HL-60 (cell line): ENCODE measurements at regions not wholly inside any gene's neighbourhood (a gene's known extent, or its start where the extent isn't known, plus 50 kb on each side); places are given as distances from the start of the nearest gene placed in this dataset.

Source experiments
- GABPA ChIP-seq: IDR thresholded peaks from 2 replicates; pipeline ENCODE4 v1.6.1; 2012; ENCODE audit warnings: low read depth
- POLR2AphosphoS5 ChIP-seq: IDR thresholded peaks from 2 replicates; pipeline ENCODE4 v1.6.1; 2012; ENCODE audit warnings: low read depth
- TF ChIP-seq, protein P1 (sequence below): IDR thresholded peaks from one replicate; pipeline ENCODE4 v1.5.1; 2011; ENCODE audit warnings: low read length, control low read depth, inconsistent platforms; ENCODE audit not compliant: insufficient read depth
- TF ChIP-seq, protein P2 (sequence below): IDR thresholded peaks from 2 replicates; pipeline ENCODE4 v1.6.1; 2012; ENCODE audit warnings: low read depth; ENCODE audit not compliant: insufficient replicate concordance

DNA sequence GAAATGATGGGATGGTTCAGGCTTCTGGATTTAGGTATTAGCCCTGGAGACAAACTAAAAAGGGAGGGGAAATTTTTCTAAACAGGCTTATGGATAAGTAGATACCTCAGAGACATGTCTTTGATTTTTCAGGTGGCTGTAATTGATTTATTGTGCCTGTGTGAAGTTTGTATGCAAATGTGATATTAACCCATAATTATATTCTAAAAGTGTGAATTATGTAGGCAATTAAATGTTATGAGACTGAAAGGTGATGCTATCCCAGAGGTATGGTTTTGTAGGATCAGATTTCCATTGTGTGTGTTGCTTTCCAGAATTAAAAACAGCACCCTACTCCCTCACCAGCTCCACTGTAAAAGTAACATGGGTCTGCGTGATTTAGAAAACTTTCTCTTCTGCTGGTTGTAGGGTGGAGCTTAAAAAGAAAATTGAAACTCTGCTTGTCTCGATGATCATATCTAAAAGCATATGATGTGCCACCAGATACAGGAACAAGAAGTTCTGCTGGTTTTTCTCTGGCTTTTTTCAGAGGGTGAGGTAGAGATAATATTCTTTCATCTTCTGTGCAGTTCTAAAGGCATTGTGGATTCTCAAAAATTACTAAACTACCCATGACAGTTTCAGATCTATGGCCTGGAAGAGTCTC, 71.8 kb upstream of the TAF11L2 start:
- TF ChIP-seq, protein P1, sequence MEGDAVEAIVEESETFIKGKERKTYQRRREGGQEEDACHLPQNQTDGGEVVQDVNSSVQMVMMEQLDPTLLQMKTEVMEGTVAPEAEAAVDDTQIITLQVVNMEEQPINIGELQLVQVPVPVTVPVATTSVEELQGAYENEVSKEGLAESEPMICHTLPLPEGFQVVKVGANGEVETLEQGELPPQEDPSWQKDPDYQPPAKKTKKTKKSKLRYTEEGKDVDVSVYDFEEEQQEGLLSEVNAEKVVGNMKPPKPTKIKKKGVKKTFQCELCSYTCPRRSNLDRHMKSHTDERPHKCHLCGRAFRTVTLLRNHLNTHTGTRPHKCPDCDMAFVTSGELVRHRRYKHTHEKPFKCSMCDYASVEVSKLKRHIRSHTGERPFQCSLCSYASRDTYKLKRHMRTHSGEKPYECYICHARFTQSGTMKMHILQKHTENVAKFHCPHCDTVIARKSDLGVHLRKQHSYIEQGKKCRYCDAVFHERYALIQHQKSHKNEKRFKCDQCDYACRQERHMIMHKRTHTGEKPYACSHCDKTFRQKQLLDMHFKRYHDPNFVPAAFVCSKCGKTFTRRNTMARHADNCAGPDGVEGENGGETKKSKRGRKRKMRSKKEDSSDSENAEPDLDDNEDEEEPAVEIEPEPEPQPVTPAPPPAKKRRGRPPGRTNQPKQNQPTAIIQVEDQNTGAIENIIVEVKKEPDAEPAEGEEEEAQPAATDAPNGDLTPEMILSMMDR = no peak
- TF ChIP-seq, protein P2, sequence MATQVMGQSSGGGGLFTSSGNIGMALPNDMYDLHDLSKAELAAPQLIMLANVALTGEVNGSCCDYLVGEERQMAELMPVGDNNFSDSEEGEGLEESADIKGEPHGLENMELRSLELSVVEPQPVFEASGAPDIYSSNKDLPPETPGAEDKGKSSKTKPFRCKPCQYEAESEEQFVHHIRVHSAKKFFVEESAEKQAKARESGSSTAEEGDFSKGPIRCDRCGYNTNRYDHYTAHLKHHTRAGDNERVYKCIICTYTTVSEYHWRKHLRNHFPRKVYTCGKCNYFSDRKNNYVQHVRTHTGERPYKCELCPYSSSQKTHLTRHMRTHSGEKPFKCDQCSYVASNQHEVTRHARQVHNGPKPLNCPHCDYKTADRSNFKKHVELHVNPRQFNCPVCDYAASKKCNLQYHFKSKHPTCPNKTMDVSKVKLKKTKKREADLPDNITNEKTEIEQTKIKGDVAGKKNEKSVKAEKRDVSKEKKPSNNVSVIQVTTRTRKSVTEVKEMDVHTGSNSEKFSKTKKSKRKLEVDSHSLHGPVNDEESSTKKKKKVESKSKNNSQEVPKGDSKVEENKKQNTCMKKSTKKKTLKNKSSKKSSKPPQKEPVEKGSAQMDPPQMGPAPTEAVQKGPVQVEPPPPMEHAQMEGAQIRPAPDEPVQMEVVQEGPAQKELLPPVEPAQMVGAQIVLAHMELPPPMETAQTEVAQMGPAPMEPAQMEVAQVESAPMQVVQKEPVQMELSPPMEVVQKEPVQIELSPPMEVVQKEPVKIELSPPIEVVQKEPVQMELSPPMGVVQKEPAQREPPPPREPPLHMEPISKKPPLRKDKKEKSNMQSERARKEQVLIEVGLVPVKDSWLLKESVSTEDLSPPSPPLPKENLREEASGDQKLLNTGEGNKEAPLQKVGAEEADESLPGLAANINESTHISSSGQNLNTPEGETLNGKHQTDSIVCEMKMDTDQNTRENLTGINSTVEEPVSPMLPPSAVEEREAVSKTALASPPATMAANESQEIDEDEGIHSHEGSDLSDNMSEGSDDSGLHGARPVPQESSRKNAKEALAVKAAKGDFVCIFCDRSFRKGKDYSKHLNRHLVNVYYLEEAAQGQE = no peak
- no peak for TF ChIP-seq GABPA
- no peak for TF ChIP-seq POLR2AphosphoS5
